ENCODE measurements at regions not wholly inside any gene's neighbourhood (a gene's known extent, or its start where the extent isn't known, plus 50 kb on each side); places are given as distances from the start of the nearest gene placed in this dataset.
"Not testable (repeated sequence)": the region's sequence is repeated elsewhere in the genome, so short reads cannot be mapped to it uniquely, and the experiment has no call there.

GRCh38 chr13:80529734-80530133 is 188.8 kb upstream of the SPRY2 start:
- no peak for DNase-seq (ENCODE audit: low spot score)
- Histone ChIP-seq H3K27me3 (replicated peaks; ENCODE audit: insufficient read depth) (no peaks in the 10 kb centered on the region), H3K9me3 (no peaks in the 10 kb centered on the region), H3K27ac (no peak overlapping the region), H3K36me3 (no peaks in the 10 kb centered on the region), H3K4me1 (replicated peaks) (no peaks in the 10 kb centered on the region), H3K4me3 (no peak overlapping the region)
- WGBS = 86% methylated on average over 3 of the region's 3 CpGs
- TF ChIP-seq POLR2AphosphoS5 (IDR thresholded peaks at IDR 0.05) (no peak), POLR2A (IDR thresholded peaks at IDR 0.05) (no peak), CTCF (IDR thresholded peaks at IDR 0.05) (no peak)
- intact Hi-C loops (cut with DNase I) = no loop called here

DNA sequence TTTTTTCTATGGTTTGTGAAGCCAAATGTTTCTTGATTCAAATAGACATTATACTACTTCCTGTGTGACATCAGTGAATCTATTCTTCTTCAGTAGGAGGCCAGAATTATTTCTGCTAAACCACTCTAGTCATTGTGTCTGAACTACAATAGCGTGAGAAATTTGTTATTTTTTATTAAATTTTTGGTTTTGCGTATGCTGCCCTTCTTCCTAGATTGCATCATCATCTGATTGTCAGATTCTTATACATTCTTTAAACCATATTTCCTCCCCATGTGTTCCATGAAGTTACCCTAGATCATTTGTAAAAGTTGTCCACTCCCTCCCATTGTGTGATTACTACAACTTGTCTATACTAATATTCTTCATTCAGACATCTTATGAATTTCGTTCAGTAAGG is 187.8 kb upstream of the SPRY2 start:
- intact Hi-C loops (cut with DNase I) = no loop called here
- TF ChIP-seq POLR2AphosphoS5 (IDR thresholded peaks at IDR 0.05) (no peak), POLR2A (IDR thresholded peaks at IDR 0.05) (no peak), CTCF (IDR thresholded peaks at IDR 0.05) (no peak)
- Histone ChIP-seq H3K27me3 (replicated peaks; ENCODE audit: insufficient read depth) (no peaks in the 10 kb centered on the region), H3K36me3 (no peaks in the 10 kb centered on the region), H3K4me1 (replicated peaks) (no peaks in the 10 kb centered on the region), H3K27ac (no peak overlapping the region), H3K4me3 (no peak overlapping the region), H3K9me3 (no peaks in the 10 kb centered on the region)
- no peak for DNase-seq (ENCODE audit: low spot score)
- WGBS = 93% methylated on average over 3 of the region's 3 CpGs

DNA sequence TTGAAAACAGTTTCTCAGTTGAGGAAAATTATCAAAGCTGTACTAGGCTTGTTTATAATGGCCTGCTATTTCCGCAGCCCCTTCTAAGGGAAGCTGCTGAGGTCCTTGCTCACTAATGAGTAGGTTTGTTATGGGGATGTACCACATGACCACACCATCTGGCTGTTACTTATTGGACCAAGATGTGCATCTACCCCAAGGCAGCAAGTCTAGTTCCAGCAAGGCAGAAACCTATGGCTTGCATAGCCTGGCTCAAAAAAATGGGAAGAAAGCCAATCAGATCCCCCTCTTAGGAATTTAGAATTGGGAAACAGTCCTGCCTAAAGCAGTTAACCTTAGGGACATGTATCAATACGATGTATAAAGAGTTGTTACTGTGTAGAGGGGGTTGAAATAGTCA is 186.5 kb upstream of the SPRY2 start:
- TF ChIP-seq POLR2AphosphoS5 (IDR thresholded peaks at IDR 0.05) = no peak
- no peak for TF ChIP-seq POLR2A (IDR thresholded peaks at IDR 0.05)
- TF ChIP-seq CTCF (IDR thresholded peaks at IDR 0.05) = no peak
- Histone ChIP-seq H3K27ac (no peak overlapping the region), H3K4me3 (no peak overlapping the region), H3K4me1 (replicated peaks) (no peaks in the 10 kb centered on the region), H3K36me3 (no peaks in the 10 kb centered on the region), H3K9me3 (no peaks in the 10 kb centered on the region), H3K27me3 (replicated peaks; ENCODE audit: insufficient read depth) (no peaks in the 10 kb centered on the region)
- WGBS = 77% methylated on average over 2 of the region's 2 CpGs
- intact Hi-C loops (cut with DNase I) = no loop called here
- DNase-seq (ENCODE audit: low spot score) = no peak

- no peak overlapping the region for H3K27ac ChIP-seq
- 88% methylated on average over 4 of the region's 4 CpGs for WGBS
- no peaks in the 10 kb centered on the region for H3K9me3 ChIP-seq
- no peak for DNase-seq (ENCODE audit: low spot score)
- no peaks in the 10 kb centered on the region for H3K36me3 ChIP-seq
- H3K4me3 ChIP-seq = no peak overlapping the region
- no peaks in the 10 kb centered on the region for H3K27me3 ChIP-seq (replicated peaks; ENCODE audit: insufficient read depth)
- intact Hi-C loops (cut with DNase I) = no loop called here
- no peaks in the 10 kb centered on the region for H3K4me1 ChIP-seq (replicated peaks)
- TF ChIP-seq POLR2AphosphoS5 (IDR thresholded peaks at IDR 0.05) = no peak
- no peak for TF ChIP-seq POLR2A (IDR thresholded peaks at IDR 0.05)
- no peak for TF ChIP-seq CTCF (IDR thresholded peaks at IDR 0.05)
Measured at GRCh38 chr13:80524447-80525215, 183.7 kb upstream of the SPRY2 start.

DNA sequence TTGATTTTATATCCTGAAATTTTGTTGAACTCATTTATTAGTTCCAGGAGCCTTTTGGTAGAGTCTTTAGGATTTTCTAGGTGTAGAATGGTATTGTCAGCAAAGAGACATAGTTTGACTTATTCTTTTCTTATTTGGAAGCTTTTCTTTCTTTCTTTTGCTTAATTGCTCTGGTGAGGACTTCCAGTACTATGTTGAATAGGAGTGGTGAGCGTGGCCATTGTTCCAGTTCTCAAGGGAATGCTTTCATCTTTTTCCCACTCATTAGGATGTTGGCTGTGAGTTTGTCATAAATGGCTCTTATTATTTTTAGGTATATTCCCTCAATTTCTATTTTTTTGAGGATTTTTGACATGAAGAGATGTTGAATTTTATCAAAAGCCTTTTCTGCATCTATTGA is 182.2 kb upstream of the SPRY2 start:
- Histone ChIP-seq H3K4me1 (replicated peaks) (no peaks in the 10 kb centered on the region), H3K27me3 (replicated peaks; ENCODE audit: insufficient read depth) (no peaks in the 10 kb centered on the region), H3K9me3 (no peaks in the 10 kb centered on the region), H3K27ac (no peak overlapping the region), H3K36me3 (no peaks in the 10 kb centered on the region), H3K4me3 (no peak overlapping the region)
- intact Hi-C loops (cut with DNase I) = no loop called here
- no peak for DNase-seq (ENCODE audit: low spot score)
- 88% methylated on average over 1 of the region's 1 CpG for WGBS
- TF ChIP-seq POLR2A (IDR thresholded peaks at IDR 0.05) = no peak
- TF ChIP-seq CTCF (IDR thresholded peaks at IDR 0.05) = no peak
- TF ChIP-seq POLR2AphosphoS5 (IDR thresholded peaks at IDR 0.05) = no peak

- DNase-seq (ENCODE audit: low spot score); H3K4me3 ChIP-seq; H3K27ac ChIP-seq; H3K9me3 ChIP-seq; H3K36me3 ChIP-seq; H3K27me3 ChIP-seq (replicated peaks; ENCODE audit: insufficient read depth); intact Hi-C loops (cut with DNase I); H3K4me1 ChIP-seq (replicated peaks): not testable (repeated sequence)
- WGBS = 82% methylated on average over 1 of the region's 1 CpG
Measured at GRCh38 chr13:80522463-80522862, 181.5 kb upstream of the SPRY2 start.
